H9 (cell line): ENCODE measurements at regions not wholly inside any gene's neighbourhood (a gene's known extent, or its start where the extent isn't known, plus 50 kb on each side); places are given as distances from the start of the nearest gene placed in this dataset.

Experiments used
- DNase-seq: peaks from one replicate; pipeline ENCODE4 v3.0.0-alpha.2; 2017
- H2AFZ ChIP-seq: one replicate; pipeline ENCODE4 v1.6.1; 2013; ENCODE audit warnings: mild to moderate bottlenecking, low read length, control low read depth, moderate library complexity
- H2AK5ac ChIP-seq: 2 replicates; pipeline ENCODE4 v1.6.1; 2013; ENCODE audit warnings: low read length, control low read depth, mixed read lengths; ENCODE audit not compliant: insufficient read length
- H2BK120ac ChIP-seq: one replicate; pipeline ENCODE4 v1.6.1; 2013; ENCODE audit warnings: low read depth, mild to moderate bottlenecking, low read length, control low read depth, inconsistent platforms; ENCODE audit not compliant: poor library complexity, severe bottlenecking
- H2BK12ac ChIP-seq: 2 replicates; pipeline ENCODE4 v1.6.1; 2013; ENCODE audit warnings: low read length, control low read depth, mixed read lengths, low read depth; ENCODE audit not compliant: insufficient read length
- H2BK15ac ChIP-seq: 2 replicates; pipeline ENCODE4 v1.6.1; 2013; ENCODE audit warnings: low read depth, low read length, control low read depth
- H2BK20ac ChIP-seq: one replicate; pipeline ENCODE4 v1.6.1; 2013; ENCODE audit warnings: low read depth, mild to moderate bottlenecking, low read length, control low read depth, inconsistent platforms; ENCODE audit not compliant: poor library complexity, severe bottlenecking
- H2BK5ac ChIP-seq: 2 replicates; pipeline ENCODE4 v1.6.1; 2013; ENCODE audit warnings: low read length, control low read depth, mixed read lengths; ENCODE audit not compliant: insufficient read length
- H3K14ac ChIP-seq: 2 replicates; pipeline ENCODE4 v1.6.1; 2013; ENCODE audit warnings: low read length, control low read depth; ENCODE audit not compliant: insufficient read depth
- H3K18ac ChIP-seq: 2 replicates; pipeline ENCODE4 v1.6.1; 2013; ENCODE audit warnings: low read depth, mild to moderate bottlenecking, mixed read lengths, low read length, control low read depth; ENCODE audit not compliant: insufficient read length
- H3K23ac ChIP-seq: 2 replicates; pipeline ENCODE4 v1.6.1; 2013; ENCODE audit warnings: low read length, control low read depth, mixed read lengths, low read depth; ENCODE audit not compliant: insufficient read length
- H3K23me2 ChIP-seq: 2 replicates; pipeline ENCODE4 v1.6.1; 2013; ENCODE audit warnings: low read depth, mild to moderate bottlenecking, mixed read lengths, low read length, control low read depth; ENCODE audit not compliant: insufficient read length, poor library complexity, severe bottlenecking
- H3K27ac ChIP-seq: 2 replicates; pipeline ENCODE4 v1.5.1; 2013; ENCODE audit warnings: low read length, control low read depth, mixed read lengths, low read depth; ENCODE audit not compliant: insufficient read length
- H3K27me3 ChIP-seq: 2 replicates; pipeline ENCODE4 v1.6.1; 2013; ENCODE audit warnings: low read length, control low read depth, inconsistent platforms; ENCODE audit not compliant: insufficient read depth
- H3K4ac ChIP-seq: 2 replicates; pipeline ENCODE4 v1.6.1; 2013; ENCODE audit warnings: low read depth, mild to moderate bottlenecking, control low read depth, inconsistent platforms, low read length, moderate library complexity
- H3K4me1 ChIP-seq: 2 replicates; pipeline ENCODE4 v1.6.1; 2013; ENCODE audit warnings: low read length, control low read depth, inconsistent platforms; ENCODE audit not compliant: insufficient read depth
- H3K4me2 ChIP-seq: 2 replicates; pipeline ENCODE4 v1.6.1; 2013; ENCODE audit warnings: low read length, control low read depth, mixed read lengths; ENCODE audit not compliant: insufficient read length, insufficient read depth
- H3K56ac ChIP-seq: 2 replicates; pipeline ENCODE4 v1.6.1; 2013; ENCODE audit warnings: low read depth, mild to moderate bottlenecking, mixed read lengths, low read length, control low read depth; ENCODE audit not compliant: insufficient read length
- H3K79me1 ChIP-seq: 2 replicates; pipeline ENCODE4 v1.6.1; 2013; ENCODE audit warnings: low read depth, mild to moderate bottlenecking, moderate library complexity, low read length, control low read depth, inconsistent platforms; ENCODE audit not compliant: insufficient read depth, poor library complexity, severe bottlenecking
- H3K79me2 ChIP-seq: 2 replicates; pipeline ENCODE4 v1.6.1; 2013; ENCODE audit warnings: low read length, control low read depth, inconsistent platforms; ENCODE audit not compliant: insufficient read depth
- H3K9ac ChIP-seq: 2 replicates; pipeline ENCODE4 v1.6.1; 2013; ENCODE audit warnings: low read length, control low read depth, mixed read lengths; ENCODE audit not compliant: insufficient read length; ENCODE audit errors: extremely low read depth
- H3K9me3 ChIP-seq: one replicate; pipeline ENCODE4 v1.6.1; 2013; ENCODE audit warnings: low read depth, low read length, inconsistent platforms; ENCODE audit not compliant: control insufficient read depth
- H3T11ph ChIP-seq: one replicate; pipeline ENCODE4 v1.6.1; 2013; ENCODE audit warnings: mild to moderate bottlenecking, low read length, control low read depth, inconsistent platforms
- H4K20me1 ChIP-seq: one replicate; pipeline ENCODE4 v1.6.1; 2013; ENCODE audit not compliant: control insufficient read depth, insufficient read length, insufficient read depth
- H4K5ac ChIP-seq: 2 replicates; pipeline ENCODE4 v1.6.1; 2013; ENCODE audit warnings: low read depth, mild to moderate bottlenecking, mixed read lengths, low read length, control low read depth; ENCODE audit not compliant: insufficient read length
- H4K8ac ChIP-seq: replicated peaks from 2 replicates; pipeline ENCODE4 v1.6.1; 2013; ENCODE audit warnings: low read length, control low read depth, mixed read lengths, low read depth; ENCODE audit not compliant: insufficient read length
- H4K91ac ChIP-seq: 2 replicates; pipeline ENCODE4 v1.6.1; 2013; ENCODE audit warnings: low read depth, mild to moderate bottlenecking, moderate library complexity, mixed read lengths, low read length, control low read depth; ENCODE audit not compliant: insufficient read length
- H3K27ac Mint-ChIP-seq, 3 experiments: 2 replicates in 2 of 3; 3 replicates in 1 of 3; pipeline ENCODE4 v1.8.0; 2020 to 2021; ENCODE audit warnings: mixed read lengths in 3 of 3, mild to moderate bottlenecking in 1 of 3, moderate library complexity in 1 of 3
- H3K27me3 Mint-ChIP-seq: 2 replicates; pipeline ENCODE4 v1.8.0; 2021; ENCODE audit warnings: low read depth, mild to moderate bottlenecking, moderate library complexity, mixed read lengths
- H3K36me3 Mint-ChIP-seq, 3 experiments: 2 replicates in 2 of 3; 3 replicates in 1 of 3; pipeline ENCODE4 v1.8.0; 2020 to 2021; ENCODE audit warnings: low read depth in 3 of 3, mixed read lengths in 3 of 3; ENCODE audit not compliant: insufficient read depth in 1 of 3
- H3K4me1 Mint-ChIP-seq, 2 experiments: 2 replicates each; pipeline ENCODE4 v1.8.0; 2020; ENCODE audit warnings: mixed read lengths in 2 of 2
- H3K4me3 Mint-ChIP-seq, 2 experiments: 2 replicates in 1 of 2; 3 replicates in 1 of 2; pipeline ENCODE4 v1.8.0; 2020 to 2021; ENCODE audit warnings: mild to moderate bottlenecking in 2 of 2, mixed read lengths in 2 of 2, moderate library complexity in 1 of 2
- H3K9me3 Mint-ChIP-seq, 2 experiments: 2 replicates in 1 of 2; 3 replicates in 1 of 2; pipeline ENCODE4 v1.8.0; 2020; ENCODE audit warnings: mild to moderate bottlenecking in 2 of 2, mixed read lengths in 2 of 2, moderate library complexity in 1 of 2
- WGBS: extraction: QIAGEN DNeasy Blood & Tissue Kit; methylation state at CpG from one replicate; pipeline ENCODE4 v1.1.7; 2013; ENCODE audit warnings: missing lambda C conversion rate, low lambda C conversion rate, mixed read lengths; ENCODE audit not compliant: insufficient read length; ENCODE audit errors: extremely low coverage; 5-methylcytosine and 5-hydroxymethylcytosine counted together
- TF ChIP-seq, protein P1 (sequence below): fragments of 200-600 bp; sonication (generic); conservative IDR thresholded peaks from 3 replicates; pipeline ENCODE4 v1.8.0; 2021; ENCODE audit warnings: antibody characterized with exemption, mild to moderate bottlenecking

DNA sequence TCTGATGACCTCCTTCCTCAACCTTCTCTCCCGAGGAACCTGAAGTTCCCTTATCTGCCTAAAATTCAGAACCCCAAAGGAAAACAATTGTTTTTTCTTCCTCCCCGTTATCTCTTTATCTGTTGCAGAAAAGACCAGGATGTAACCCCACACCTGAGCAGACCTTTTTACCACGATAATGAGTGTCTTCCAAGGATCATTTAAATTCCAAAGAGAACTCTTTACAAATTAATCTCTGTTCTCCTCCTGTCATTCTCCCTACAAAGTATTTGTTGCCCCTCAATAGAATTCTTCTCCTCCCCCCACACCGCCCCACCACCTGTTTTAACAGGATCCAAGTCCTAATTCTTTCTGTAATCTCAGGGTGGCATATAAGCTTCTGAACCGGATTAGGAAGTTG, 78.5 kb upstream of the NLGN4X start:
- H3K18ac ChIP-seq: no peak overlapping the region
- H2BK5ac ChIP-seq: no peak overlapping the region
- Mint-ChIP-seq H3K27me3 (no peaks in the 10 kb centered on the region), H3K9me3 (peaks cover 7 to 17% of the 10 kb centered on the region in 2 experiments; a peak in 4 of 5 replicates), H3K4me1 (peaks cover 36 to 37% of the 10 kb centered on the region in 2 experiments), H3K36me3 (peaks cover 12 to 29% (median 21%) of the 10 kb centered on the region in 3 experiments; a peak in 6 of 7 replicates), H3K27ac (peak overlapping the region in 1 of 3 experiments; percentile 90; a peak in 2 of 7 replicates), H3K4me3 (peak overlapping the region in 1 of 2 experiments; percentile 9; a peak in 1 of 5 replicates)
- peaks cover 3% of the 10 kb centered on the region; the same call in 1 of the 2 replicates for H3K4me1 ChIP-seq
- no peak overlapping the region for H3K4me2 ChIP-seq
- DNase-seq: no peak
- no peak overlapping the region for H3K14ac ChIP-seq
- H4K5ac ChIP-seq: no peak overlapping the region
- no peak overlapping the region for H3T11ph ChIP-seq
- H3K23ac ChIP-seq: no peak overlapping the region
- TF ChIP-seq, protein P1, sequence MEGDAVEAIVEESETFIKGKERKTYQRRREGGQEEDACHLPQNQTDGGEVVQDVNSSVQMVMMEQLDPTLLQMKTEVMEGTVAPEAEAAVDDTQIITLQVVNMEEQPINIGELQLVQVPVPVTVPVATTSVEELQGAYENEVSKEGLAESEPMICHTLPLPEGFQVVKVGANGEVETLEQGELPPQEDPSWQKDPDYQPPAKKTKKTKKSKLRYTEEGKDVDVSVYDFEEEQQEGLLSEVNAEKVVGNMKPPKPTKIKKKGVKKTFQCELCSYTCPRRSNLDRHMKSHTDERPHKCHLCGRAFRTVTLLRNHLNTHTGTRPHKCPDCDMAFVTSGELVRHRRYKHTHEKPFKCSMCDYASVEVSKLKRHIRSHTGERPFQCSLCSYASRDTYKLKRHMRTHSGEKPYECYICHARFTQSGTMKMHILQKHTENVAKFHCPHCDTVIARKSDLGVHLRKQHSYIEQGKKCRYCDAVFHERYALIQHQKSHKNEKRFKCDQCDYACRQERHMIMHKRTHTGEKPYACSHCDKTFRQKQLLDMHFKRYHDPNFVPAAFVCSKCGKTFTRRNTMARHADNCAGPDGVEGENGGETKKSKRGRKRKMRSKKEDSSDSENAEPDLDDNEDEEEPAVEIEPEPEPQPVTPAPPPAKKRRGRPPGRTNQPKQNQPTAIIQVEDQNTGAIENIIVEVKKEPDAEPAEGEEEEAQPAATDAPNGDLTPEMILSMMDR: no peak
- no peak overlapping the region for H3K9ac ChIP-seq
- H4K20me1 ChIP-seq: no peaks in the 10 kb centered on the region
- H3K27me3 ChIP-seq: no peaks in the 10 kb centered on the region
- no peak overlapping the region for H3K27ac ChIP-seq
- no peak overlapping the region for H2AFZ ChIP-seq
- H2BK15ac ChIP-seq: no peak overlapping the region
- no peaks in the 10 kb centered on the region for H3K23me2 ChIP-seq
- no peak overlapping the region for H4K8ac ChIP-seq
- no peak overlapping the region for H3K56ac ChIP-seq
- H4K91ac ChIP-seq: no peak overlapping the region
- no peak overlapping the region for H2AK5ac ChIP-seq
- 0 out of 2 replicates have a peak, but pooled peaks cover 2% of the 10 kb centered on the region for H3K79me2 ChIP-seq
- H2BK20ac ChIP-seq: no peak overlapping the region
- H3K79me1 ChIP-seq: no peaks in the 10 kb centered on the region
- H3K9me3 ChIP-seq: peaks cover 7% of the 10 kb centered on the region
- H3K4ac ChIP-seq: no peak overlapping the region
- H2BK120ac ChIP-seq: no peak overlapping the region
- no peak overlapping the region for H2BK12ac ChIP-seq
- WGBS: no CpG with 5 or more reads among the region's 5 CpGs
